Endothelial cell (in vitro differentiated cells): ENCODE measurements at regions not wholly inside any gene's neighbourhood (a gene's known extent, or its start where the extent isn't known, plus 50 kb on each side); places are given as distances from the start of the nearest gene placed in this dataset.
"Not testable (repeated sequence)": the region's sequence is repeated elsewhere in the genome, so short reads cannot be mapped to it uniquely, and the experiment has no call there.

Experiments used
- DNase-seq: peaks from one replicate; pipeline ENCODE4 v3.0.0; 2021; ENCODE audit warnings: low spot score
- H3K27ac Mint-ChIP-seq: one replicate; pipeline ENCODE4 v1.8.0; 2021; ENCODE audit warnings: mixed read lengths, inconsistent platforms; ENCODE audit not compliant: unreplicated experiment
- H3K27me3 Mint-ChIP-seq: one replicate; pipeline ENCODE4 v1.8.0; 2021; ENCODE audit warnings: mild to moderate bottlenecking, moderate library complexity, mixed read lengths, inconsistent platforms; ENCODE audit not compliant: unreplicated experiment
- H3K36me3 Mint-ChIP-seq: one replicate; pipeline ENCODE4 v1.8.0; 2021; ENCODE audit warnings: mild to moderate bottlenecking, low read depth, mixed read lengths, inconsistent platforms; ENCODE audit not compliant: unreplicated experiment
- H3K4me1 Mint-ChIP-seq: one replicate; pipeline ENCODE4 v1.8.0; 2021; ENCODE audit warnings: mild to moderate bottlenecking, mixed read lengths, inconsistent platforms; ENCODE audit not compliant: unreplicated experiment
- H3K4me3 Mint-ChIP-seq: one replicate; pipeline ENCODE4 v1.8.0; 2021; ENCODE audit warnings: mild to moderate bottlenecking, mixed read lengths, inconsistent platforms; ENCODE audit not compliant: unreplicated experiment
- H3K9me3 Mint-ChIP-seq: one replicate; pipeline ENCODE4 v1.8.0; 2021; ENCODE audit warnings: mixed read lengths, inconsistent platforms; ENCODE audit not compliant: unreplicated experiment
- CTCF ChIP-seq: fragments of 200-600 bp; sonication (generic); IDR thresholded peaks from one replicate; pipeline ENCODE4 v1.5.0; 2021; ENCODE audit warnings: antibody characterized with exemption; ENCODE audit not compliant: unreplicated experiment

GRCh38 chr4:163694385-163694784 lies 199.9 kb downstream of the TMA16 start:
- no peak for DNase-seq
- H3K27ac Mint-ChIP-seq = no peak overlapping the region

DNA sequence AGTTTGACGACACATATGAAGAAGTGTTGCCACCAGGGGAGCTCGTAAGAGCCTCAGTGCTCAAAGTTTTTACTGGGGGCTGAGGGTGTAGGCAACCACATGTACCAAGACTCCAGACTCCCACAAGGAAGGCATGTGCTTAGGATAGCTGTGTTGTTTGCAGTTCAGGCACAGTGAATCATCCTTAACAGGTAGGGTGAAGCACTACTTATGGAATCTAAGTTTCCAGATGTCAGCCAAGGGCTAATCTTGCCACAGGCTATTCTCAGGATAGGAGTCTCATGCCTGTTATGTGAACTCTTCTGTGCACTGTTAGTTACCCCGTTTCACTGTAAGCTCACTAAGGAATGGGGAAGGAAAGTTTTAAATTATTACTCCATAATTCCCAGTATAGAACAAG lies 202.6 kb downstream of the TMA16 start:
- DNase-seq = no peak
- Mint-ChIP-seq H3K9me3 (no peaks in the 10 kb centered on the region), H3K4me1 (no peaks in the 10 kb centered on the region), H3K27me3 (no peaks in the 10 kb centered on the region), H3K27ac (no peak overlapping the region), H3K36me3 (no peaks in the 10 kb centered on the region), H3K4me3 (no peak overlapping the region)
- TF ChIP-seq CTCF = no peak

More at GRCh38 chr4:163694385-163694784, 199.9 kb downstream of the TMA16 start:
- no peaks in the 10 kb centered on the region for H3K9me3 Mint-ChIP-seq
- H3K4me1 Mint-ChIP-seq = no peaks in the 10 kb centered on the region
- H3K4me3 Mint-ChIP-seq = no peak overlapping the region
- TF ChIP-seq CTCF = no peak
- H3K36me3 Mint-ChIP-seq = no peaks in the 10 kb centered on the region
- peaks cover 2% of the 10 kb centered on the region for H3K27me3 Mint-ChIP-seq

- H3K4me1 Mint-ChIP-seq, H3K4me3 Mint-ChIP-seq, H3K27me3 Mint-ChIP-seq, H3K9me3 Mint-ChIP-seq, H3K36me3 Mint-ChIP-seq, H3K27ac Mint-ChIP-seq, DNase-seq: not testable (repeated sequence)
These were observed 205.9 kb downstream of the TMA16 start for GRCh38 chr4:163700383-163700782.

- no peak overlapping the region for H3K4me3 Mint-ChIP-seq
- no peaks in the 10 kb centered on the region for H3K9me3 Mint-ChIP-seq
- H3K27me3 Mint-ChIP-seq = no peaks in the 10 kb centered on the region
- H3K27ac Mint-ChIP-seq = no peak overlapping the region
- no peaks in the 10 kb centered on the region for H3K36me3 Mint-ChIP-seq
- no peak for TF ChIP-seq CTCF
- no peak for DNase-seq
- H3K4me1 Mint-ChIP-seq = no peaks in the 10 kb centered on the region
These were observed 207.4 kb downstream of the TMA16 start for GRCh38 chr4:163701916-163702315.

- H3K9me3 Mint-ChIP-seq = no peaks in the 10 kb centered on the region
- TF ChIP-seq CTCF = no peak
- H3K4me1 Mint-ChIP-seq = no peaks in the 10 kb centered on the region
- H3K4me3 Mint-ChIP-seq = no peak overlapping the region
- H3K27ac Mint-ChIP-seq = no peak overlapping the region
- H3K27me3 Mint-ChIP-seq = no peaks in the 10 kb centered on the region
- H3K36me3 Mint-ChIP-seq = no peaks in the 10 kb centered on the region
- DNase-seq = no peak
These were observed 208.2 kb downstream of the TMA16 start for GRCh38 chr4:163702736-163703135.

GRCh38 chr4:163703251-163703650 lies 208.8 kb downstream of the TMA16 start:
- H3K9me3 Mint-ChIP-seq = no peaks in the 10 kb centered on the region
- no peak for TF ChIP-seq CTCF
- DNase-seq = no peak
- H3K27ac Mint-ChIP-seq = no peak overlapping the region
- H3K4me1 Mint-ChIP-seq = no peaks in the 10 kb centered on the region
- H3K36me3 Mint-ChIP-seq = no peaks in the 10 kb centered on the region
- no peaks in the 10 kb centered on the region for H3K27me3 Mint-ChIP-seq
- no peak overlapping the region for H3K4me3 Mint-ChIP-seq
